Mucosa of gallbladder (tissue), 1 donor: ENCODE measurements at regions not wholly inside any gene's neighbourhood (a gene's known extent, or its start where the extent isn't known, plus 50 kb on each side); places are given as distances from the start of the nearest gene placed in this dataset.
"Not testable (repeated sequence)": the region's sequence is repeated elsewhere in the genome, so short reads cannot be mapped to it uniquely, and the experiment has no call there.

Source experiments
- DNase-seq: peaks from one replicate; pipeline ENCODE4 v3.0.0-alpha.2; 2020; ENCODE audit warnings: low spot score
- donor health status: DM: no; HTN: no; CAD: no.

- no peak for DNase-seq
Measured at GRCh38 chr3:181533811-181534210, 177.9 kb upstream of the SOX2 start.

- no peak for DNase-seq
Measured at GRCh38 chr3:181530584-181530983, 181.1 kb upstream of the SOX2 start.

- DNase-seq = no peak
Measured at GRCh38 chr3:181521831-181522230, 189.9 kb upstream of the SOX2 start.

- no peak for DNase-seq
Measured at GRCh38 chr3:181518222-181518621, 193.5 kb upstream of the SOX2 start.

GRCh38 chr3:181512787-181513186 lies 198.9 kb upstream of the SOX2 start:
- DNase-seq = no peak

- no peak for DNase-seq
Measured at GRCh38 chr3:181510500-181510899, 201.2 kb upstream of the SOX2 start.

GRCh38 chr3:181497358-181497757 lies 214.4 kb upstream of the SOX2 start:
- DNase-seq = no peak

GRCh38 chr3:181493423-181493822 lies 218.3 kb upstream of the SOX2 start:
- DNase-seq = no peak

- no peak for DNase-seq
Measured at GRCh38 chr3:181488536-181488935, 223.2 kb upstream of the SOX2 start.

GRCh38 chr3:181487236-181487978 lies 224.3 kb upstream of the SOX2 start:
- no peak for DNase-seq

GRCh38 chr3:181486141-181486885 lies 225.4 kb upstream of the SOX2 start:
- no peak for DNase-seq

- DNase-seq = no peak
Measured at GRCh38 chr3:181484026-181484425, 227.7 kb upstream of the SOX2 start.

- DNase-seq = not testable (repeated sequence)
Measured at GRCh38 chr3:181475146-181475545, 236.6 kb upstream of the SOX2 start.

- DNase-seq = no peak
Measured at GRCh38 chr3:181470349-181470748, 241.4 kb upstream of the SOX2 start.

- DNase-seq = no peak
Measured at GRCh38 chr3:181464033-181464694, 247.6 kb upstream of the SOX2 start.

- DNase-seq = no peak
Measured at GRCh38 chr3:181461381-181461780, 250.3 kb upstream of the SOX2 start.

GRCh38 chr3:181459516-181459915 lies 252.2 kb upstream of the SOX2 start:
- no peak for DNase-seq

GRCh38 chr3:181458857-181459256 lies 252.9 kb upstream of the SOX2 start:
- DNase-seq = no peak

GRCh38 chr3:181457756-181458155 lies 254.0 kb upstream of the SOX2 start:
- DNase-seq = no peak

GRCh38 chr3:181457190-181457589 lies 254.5 kb upstream of the SOX2 start:
- DNase-seq = no peak

GRCh38 chr3:181455276-181455675 lies 256.4 kb upstream of the SOX2 start:
- no peak for DNase-seq

GRCh38 chr3:181454451-181455027 lies 257.2 kb upstream of the SOX2 start:
- no peak for DNase-seq
